Occipital lobe (tissue), 1 donor: ENCODE measurements at regions not wholly inside any gene's neighbourhood (a gene's known extent, or its start where the extent isn't known, plus 50 kb on each side); places are given as distances from the start of the nearest gene placed in this dataset.

ENCODE experiments used
- DNase-seq: peaks from one replicate; lab custom pipeline; 2025; lab: John Stamatoyannopoulos, UW

GRCh38 chr5:166991601-166992000 is 1299.8 kb upstream of the WWC1 start:
- DNase-seq: no peak

GRCh38 chr5:166992108-166992507 is 1299.3 kb upstream of the WWC1 start:
- no peak for DNase-seq

- peak; percentile 31 for DNase-seq
These were observed 1298.3 kb upstream of the WWC1 start for GRCh38 chr5:166992874-166993722.

- no peak for DNase-seq
These were observed 1297.2 kb upstream of the WWC1 start for GRCh38 chr5:166994226-166994625.

- no peak for DNase-seq
These were observed 1290.2 kb upstream of the WWC1 start for GRCh38 chr5:167001246-167001645.

- DNase-seq: peak; percentile 29
These were observed 1282.7 kb upstream of the WWC1 start for GRCh38 chr5:167008705-167009104.

- no peak for DNase-seq
These were observed 1280.2 kb upstream of the WWC1 start for GRCh38 chr5:167011196-167011595.

GRCh38 chr5:167012123-167013034 is 1279.1 kb upstream of the WWC1 start:
- no peak for DNase-seq

GRCh38 chr5:167014401-167015056 is 1276.9 kb upstream of the WWC1 start:
- no peak for DNase-seq

- DNase-seq: no peak
These were observed 1271.0 kb upstream of the WWC1 start for GRCh38 chr5:167020418-167020817.

- no peak for DNase-seq
These were observed 1262.0 kb upstream of the WWC1 start for GRCh38 chr5:167029488-167029887.

- no peak for DNase-seq
These were observed 1260.8 kb upstream of the WWC1 start for GRCh38 chr5:167030500-167031120.

- DNase-seq: no peak
These were observed 1254.9 kb upstream of the WWC1 start for GRCh38 chr5:167036585-167036984.

GRCh38 chr5:167049043-167049663 is 1242.3 kb upstream of the WWC1 start:
- DNase-seq: no peak

GRCh38 chr5:167049771-167050567 is 1241.5 kb upstream of the WWC1 start:
- no peak for DNase-seq

- DNase-seq: no peak
These were observed 1240.7 kb upstream of the WWC1 start for GRCh38 chr5:167050568-167051401.

GRCh38 chr5:167051402-167051768 is 1240.1 kb upstream of the WWC1 start:
- DNase-seq: no peak

GRCh38 chr5:167052791-167053190 is 1238.7 kb upstream of the WWC1 start:
- DNase-seq: no peak

GRCh38 chr5:167057665-167058064 is 1233.8 kb upstream of the WWC1 start:
- DNase-seq: no peak
